ENCODE measurements at regions not wholly inside any gene's neighbourhood (a gene's known extent, or its start where the extent isn't known, plus 50 kb on each side); places are given as distances from the start of the nearest gene placed in this dataset.

DNA sequence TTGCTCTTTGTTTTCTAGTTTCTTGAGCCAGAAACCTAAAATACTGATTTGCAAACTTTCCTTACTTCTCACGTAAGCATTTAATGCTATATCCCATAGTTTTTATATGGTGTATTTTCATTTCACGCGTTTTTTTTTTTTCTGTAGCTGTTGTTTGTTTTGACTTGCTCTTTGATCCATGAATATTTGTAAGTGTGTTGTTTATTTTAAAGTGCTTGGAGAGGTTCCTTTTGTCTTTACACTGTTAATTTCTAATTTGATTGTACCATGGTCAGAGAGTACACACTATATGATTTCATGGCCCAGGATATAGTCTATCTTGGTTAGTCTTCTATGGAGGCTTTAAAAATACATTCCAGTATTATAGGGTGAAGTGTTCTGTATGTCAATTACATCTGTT is 84.8 kb upstream of the RNF217 start:
- intact Hi-C loops (cut with micrococcal nuclease), result no loop called here
- no peak for ATAC-seq
- no peak for DNase-seq

DNA sequence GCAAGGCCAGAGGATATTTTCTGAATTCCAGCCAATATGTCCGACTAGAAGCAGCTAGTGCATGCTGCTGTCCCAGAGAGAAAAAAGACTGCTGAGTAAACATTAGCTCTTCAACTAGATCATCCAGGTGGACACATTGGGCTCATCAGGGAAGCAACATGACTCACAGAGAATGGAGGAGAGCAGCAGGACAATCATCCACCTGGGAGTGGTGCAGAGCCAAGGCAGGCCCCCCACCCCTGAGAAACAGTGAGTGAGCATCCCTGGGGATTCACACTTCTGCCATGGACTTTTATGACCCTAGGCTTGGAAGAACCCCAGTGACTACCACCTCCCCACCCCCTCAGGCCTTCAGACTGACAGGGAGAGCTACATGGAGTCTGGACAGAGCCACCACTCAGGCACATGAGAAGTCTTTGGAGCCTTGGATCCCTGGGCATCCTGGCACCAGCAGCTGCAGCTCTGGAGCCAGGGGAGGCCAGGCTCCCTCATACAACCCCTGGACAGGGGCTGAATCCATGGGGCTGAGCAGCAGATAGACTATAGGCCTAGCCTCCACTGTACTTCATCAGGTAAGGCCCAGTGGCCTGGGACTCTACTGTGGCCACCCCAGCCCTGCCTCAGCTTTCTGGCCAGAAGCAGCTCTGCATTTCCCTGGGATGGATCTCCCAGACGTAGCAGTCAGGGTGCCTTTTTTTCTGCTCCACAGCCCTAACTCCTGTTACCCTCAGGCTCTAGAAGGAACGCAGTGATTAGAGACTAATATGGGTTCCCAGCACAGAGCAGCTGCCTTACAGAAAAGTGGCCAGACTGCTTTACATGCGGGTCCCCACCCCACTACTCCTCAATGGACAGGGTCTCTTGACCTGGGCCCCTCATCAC is 82.9 kb upstream of the RNF217 start:
- ATAC-seq (no peak), DNase-seq (no peak)
- intact Hi-C loops (cut with micrococcal nuclease), result no loop called here

GRCh38 chr6:124879992-124880355 is 82.3 kb upstream of the RNF217 start:
- intact Hi-C loops (cut with micrococcal nuclease), result no loop called here

DNA sequence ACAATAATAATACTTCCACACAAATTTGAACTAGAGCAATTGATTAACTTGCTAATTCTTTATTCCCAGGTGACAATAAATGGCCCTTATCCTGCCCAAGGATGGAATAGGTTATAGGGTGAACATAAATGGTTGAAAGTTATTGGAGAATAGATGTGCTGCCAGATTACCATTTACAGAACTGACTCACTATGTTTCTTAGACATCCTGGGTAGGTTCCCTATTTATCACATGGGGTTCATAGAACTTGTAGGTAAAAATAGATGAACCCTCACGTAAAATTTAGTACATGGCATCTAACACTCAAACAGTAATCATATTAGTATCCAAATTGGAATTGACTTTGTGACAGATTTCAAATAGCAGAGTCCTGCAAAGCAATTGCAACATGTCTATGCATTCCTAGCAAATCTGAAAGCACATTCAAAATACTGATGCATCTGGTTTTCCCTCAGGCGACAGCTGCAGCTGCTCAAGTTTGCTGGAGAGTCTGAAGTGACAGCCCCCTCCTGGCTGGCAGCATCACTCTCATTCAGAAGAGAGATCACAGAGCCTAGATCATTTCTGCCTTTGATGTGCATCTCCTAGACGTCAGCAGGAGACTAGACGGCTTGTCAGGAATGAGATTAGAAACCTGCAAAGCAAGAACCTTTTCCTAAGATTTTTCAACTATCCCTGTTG is 80.2 kb upstream of the RNF217 start:
- peak; percentile 36 for DNase-seq
- intact Hi-C loops (cut with micrococcal nuclease), result no loop called here
- ATAC-seq, result no peak

More at GRCh38 chr6:124879992-124880355, 82.3 kb upstream of the RNF217 start:
- DNase-seq (no peak), ATAC-seq (no peak)

DNA sequence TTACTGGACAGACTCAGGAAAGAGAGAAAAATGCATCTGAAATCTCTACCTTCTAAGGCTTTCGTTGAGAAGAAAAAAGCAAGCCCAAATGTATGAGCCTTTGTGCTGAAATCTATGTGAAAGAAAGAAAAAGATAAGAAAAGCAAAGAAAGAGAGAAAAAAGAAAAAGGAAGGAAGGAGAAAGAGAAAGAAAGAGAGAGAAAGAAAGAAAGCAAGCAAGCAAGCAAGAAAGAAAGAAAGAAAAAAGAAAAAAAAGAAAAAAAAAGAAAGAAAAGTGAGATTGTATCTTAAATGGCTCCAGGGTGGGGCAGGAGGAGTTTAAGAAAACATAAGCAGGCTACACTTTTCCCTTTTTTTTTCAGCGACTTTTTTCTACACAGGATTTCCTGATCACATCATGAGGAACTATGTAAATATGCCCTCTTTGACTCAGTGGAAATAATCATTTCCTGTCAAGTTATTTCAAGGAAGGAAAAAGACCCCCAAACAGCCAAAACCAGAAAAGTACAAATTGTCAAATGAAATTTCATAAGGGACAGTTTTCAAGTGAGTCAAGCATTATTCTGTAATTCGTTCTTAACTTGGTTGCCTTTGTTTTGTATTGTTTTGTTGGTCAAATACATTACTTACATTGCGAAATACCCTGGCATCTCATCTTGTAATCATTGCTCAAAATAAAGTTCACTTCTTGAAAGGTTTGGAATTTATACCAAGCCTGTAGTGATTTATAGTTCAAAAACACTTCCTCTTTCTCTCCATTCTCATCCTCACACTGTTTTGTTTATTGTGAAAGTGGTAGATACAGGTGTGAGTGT is 79.5 kb upstream of the RNF217 start:
- intact Hi-C loops (cut with micrococcal nuclease), result no loop called here
- no peak for ATAC-seq
- DNase-seq, result no peak

DNA sequence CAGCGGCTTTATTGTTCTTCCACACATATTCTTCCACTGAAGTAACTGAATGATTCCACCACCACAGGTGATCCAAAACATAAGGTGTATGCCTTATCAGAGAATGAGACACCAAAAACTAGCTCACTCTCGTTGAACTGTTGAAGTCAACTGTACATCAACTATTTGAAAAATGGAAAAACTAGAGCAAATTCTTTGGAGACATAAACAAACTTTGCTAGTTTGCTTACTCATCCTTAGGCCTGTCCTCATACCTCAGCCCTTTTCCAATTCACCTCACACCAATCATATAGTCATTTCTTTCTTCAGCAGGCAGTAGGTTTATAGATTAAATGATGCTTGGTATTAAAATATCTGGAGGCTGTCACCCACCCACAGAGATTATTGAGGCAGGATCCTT is 77.1 kb upstream of the RNF217 start:
- DNase-seq (no peak), ATAC-seq (no peak)
- intact Hi-C loops (cut with micrococcal nuclease), result no loop called here

DNA sequence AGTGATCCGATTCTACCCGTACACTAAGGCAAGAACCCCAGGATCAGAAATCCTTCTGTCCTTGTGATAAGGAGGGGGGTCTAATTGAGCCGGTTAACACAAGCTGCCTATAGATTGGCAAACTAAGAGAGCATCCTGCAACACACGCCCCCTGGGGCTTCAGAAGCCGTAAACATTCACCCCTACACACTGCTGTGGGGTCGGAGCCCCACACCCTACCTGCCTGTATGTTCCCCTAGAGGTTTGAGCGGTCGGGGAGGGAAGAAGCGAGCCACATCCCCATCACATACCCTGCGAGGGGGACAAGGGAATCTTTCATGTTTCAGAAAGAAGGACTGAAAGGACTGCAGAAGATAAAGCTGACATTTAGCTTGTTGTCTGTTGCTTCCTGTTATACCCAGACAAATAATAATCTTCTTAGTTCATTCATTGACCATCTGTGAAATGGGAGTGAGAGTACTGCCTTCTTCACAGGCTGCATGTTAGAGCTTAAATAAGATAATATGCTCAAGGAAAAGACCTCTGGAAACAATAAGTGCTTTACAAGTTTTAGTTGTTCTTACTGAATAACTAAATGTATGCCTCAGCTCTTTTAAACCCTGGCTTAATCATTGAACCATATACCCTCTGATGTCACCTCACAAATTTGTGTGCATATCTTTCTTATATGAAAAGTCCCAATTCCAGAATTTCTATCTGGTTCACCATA is 74.2 kb upstream of the RNF217 start:
- ATAC-seq (no peak), DNase-seq (no peak)
- intact Hi-C loops (cut with micrococcal nuclease), result no loop called here

DNA sequence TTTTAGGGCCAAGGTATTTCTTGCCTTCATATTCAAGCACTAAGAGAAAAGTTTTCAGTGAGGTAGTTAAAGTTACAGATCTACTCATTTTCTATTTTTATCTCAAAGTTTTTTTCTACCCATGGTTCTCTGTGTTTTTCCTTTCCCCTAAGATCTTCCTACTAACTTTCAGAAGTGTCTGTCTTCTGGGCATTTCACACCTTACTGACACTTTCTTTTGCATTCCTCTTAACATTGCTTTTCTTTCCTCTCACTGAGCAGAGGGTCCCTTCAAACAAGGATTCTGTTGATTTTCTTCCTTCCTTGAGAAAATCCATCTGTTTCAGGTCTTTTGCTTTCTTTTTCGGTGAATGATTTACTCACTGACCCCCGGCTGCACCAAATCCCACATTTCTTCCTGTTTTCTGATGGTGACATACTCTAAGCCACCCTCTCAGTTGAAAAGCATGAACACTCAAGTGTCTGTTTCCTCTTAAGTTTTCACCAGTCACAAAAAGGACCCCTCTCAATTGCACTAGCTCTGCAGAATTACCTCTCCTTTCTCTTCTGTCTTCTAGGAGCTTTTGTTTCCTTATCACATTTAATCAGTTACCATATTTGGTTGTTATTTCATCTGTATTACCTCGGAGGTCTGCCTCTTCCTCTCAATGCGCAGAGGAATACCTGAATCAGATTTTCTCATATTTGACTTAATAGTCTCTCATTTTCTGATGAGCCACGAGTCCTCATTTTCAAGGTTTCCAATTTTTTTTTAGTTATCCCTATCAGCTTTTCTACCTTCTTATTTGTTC is 73.5 kb upstream of the RNF217 start:
- no peak for DNase-seq
- intact Hi-C loops (cut with micrococcal nuclease), result no loop called here

DNA sequence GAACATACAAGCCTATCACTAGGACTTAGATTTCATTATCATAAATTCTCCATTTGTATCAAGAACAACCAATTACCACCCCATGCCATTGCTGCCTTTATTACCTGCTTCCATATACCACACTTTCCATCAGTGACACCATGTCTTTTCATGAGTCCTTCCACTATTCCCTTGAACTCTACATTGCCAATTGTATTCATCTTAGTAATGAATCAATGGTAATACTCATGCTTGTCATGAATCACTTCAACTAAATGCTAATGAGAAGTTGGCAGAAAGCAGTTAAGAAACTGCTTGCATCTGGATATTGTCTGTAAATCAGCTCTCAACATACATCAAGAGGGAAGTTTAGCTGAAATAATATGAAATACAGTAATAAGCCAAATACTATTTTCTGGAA is 61.2 kb upstream of the RNF217 start:
- intact Hi-C loops (cut with micrococcal nuclease), result no loop called here
- no peak for DNase-seq
- no peak for ATAC-seq

More for the DNA sequence above, 73.5 kb upstream of the RNF217 start:
- no peak for ATAC-seq

DNA sequence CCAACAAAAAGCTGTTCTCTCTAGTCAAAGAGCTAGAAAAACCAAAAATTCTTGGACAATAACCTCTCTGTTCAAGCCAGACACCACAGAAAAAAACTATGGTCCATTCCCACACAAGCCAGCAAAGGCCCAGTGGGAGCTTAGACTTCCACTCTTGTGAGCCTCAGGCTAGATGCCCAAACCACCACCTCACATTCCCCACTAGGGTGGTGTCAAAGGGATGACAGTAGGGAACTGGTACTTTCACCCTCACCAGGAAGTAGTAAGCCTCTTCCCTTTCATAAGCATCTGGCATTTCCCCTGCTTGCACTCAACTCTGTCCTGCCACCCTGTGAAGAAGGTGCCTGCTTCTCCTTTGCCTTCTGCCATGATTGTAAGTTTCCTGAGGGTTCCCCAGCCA is 58.4 kb upstream of the RNF217 start:
- no peak for ATAC-seq
- no peak for DNase-seq
- intact Hi-C loops (cut with micrococcal nuclease), result no loop called here

GRCh38 chr6:124907596-124907995 is 54.6 kb upstream of the RNF217 start:
- DNase-seq (no peak), ATAC-seq (no peak)
- intact Hi-C loops (cut with micrococcal nuclease), result no loop called here

All from left ventricle myocardium superior (tissue), 1 donor.